LoVo (cell line): ENCODE measurements at regions not wholly inside any gene's neighbourhood (a gene's known extent, or its start where the extent isn't known, plus 50 kb on each side); places are given as distances from the start of the nearest gene placed in this dataset.
"Not testable (repeated sequence)": the region's sequence is repeated elsewhere in the genome, so short reads cannot be mapped to it uniquely, and the experiment has no call there.

ENCODE experiments used
- DNase-seq: peaks from one replicate; pipeline ENCODE4 v3.0.0-alpha.2; 2016; ENCODE audit warnings: low spot score

DNA sequence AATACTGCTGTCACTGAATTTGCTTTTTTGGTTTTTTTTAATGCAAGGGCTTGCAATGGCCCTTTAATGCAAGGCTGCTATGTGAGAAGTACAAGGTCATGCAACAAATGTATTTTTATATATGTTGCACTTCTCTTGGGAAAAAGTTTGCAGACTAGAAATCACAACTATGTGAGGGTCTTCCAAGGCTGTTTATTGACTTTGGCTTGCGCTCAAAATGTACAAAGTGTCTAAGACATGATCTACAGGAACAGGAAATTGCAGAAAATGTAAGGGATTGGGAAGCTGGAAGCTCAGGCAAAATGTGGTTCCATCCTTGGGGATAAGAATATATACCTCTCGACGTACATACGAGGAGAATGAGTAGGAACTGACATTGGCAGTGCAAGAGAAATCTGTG lies 92.2 kb upstream of the F13A1 start:
- DNase-seq: no peak

DNA sequence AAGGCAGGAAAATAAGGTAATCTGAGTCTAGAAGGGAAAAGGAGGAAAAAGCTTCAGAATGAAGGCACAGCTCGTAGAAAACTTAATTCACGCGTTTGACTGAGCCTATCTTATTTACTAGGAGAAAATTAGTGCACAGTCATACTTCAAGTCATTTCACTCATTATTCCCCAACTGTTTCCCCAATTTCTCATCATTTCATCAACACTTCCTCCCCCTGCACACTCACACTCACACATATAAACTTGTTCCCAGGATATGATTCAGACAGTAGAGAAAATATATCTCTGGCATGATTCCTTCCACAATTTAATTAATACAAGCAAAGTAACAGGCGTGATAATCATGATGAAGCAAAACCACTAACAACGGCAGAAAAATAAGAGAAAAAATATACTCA lies 94.5 kb upstream of the F13A1 start:
- DNase-seq: no peak

DNA sequence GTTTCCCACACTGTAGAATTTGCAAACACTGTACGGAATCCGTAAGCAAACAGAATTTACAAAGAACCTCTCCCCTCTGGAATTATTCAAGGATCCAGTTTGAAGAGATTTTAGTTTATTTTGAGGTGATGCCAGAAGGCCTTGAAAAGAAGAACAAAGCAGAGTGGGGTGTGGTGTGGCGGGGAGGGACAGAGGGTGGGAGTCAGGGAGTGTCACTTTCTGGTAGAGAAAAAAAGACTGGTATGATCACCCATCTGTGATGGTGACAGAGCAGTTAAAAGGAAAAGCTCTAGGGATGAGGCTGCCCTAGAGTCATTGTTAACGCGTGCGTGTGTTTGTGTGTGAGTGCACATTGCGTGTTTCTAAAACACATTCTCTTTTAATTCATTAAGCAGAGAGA lies 97.0 kb upstream of the F13A1 start:
- DNase-seq: no peak

DNA sequence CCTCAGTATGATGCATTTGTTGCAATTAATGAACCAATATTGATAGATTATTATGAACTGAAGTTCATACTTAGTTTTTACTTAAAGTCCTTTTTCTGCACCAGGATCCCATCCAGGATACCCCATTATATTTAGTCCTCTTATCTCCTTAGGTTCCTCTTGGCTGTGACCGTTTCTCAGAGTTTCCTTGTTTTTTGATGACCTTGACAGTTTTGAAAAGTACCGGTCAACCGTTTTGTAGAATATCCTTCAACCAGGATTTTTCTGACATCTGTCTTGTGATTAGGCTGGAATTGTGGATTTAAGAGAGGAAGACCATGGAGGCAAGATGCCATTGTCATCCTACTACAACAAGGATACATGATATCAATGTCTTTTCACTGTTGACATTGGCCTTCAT lies 98.0 kb upstream of the F13A1 start:
- no peak for DNase-seq

DNA sequence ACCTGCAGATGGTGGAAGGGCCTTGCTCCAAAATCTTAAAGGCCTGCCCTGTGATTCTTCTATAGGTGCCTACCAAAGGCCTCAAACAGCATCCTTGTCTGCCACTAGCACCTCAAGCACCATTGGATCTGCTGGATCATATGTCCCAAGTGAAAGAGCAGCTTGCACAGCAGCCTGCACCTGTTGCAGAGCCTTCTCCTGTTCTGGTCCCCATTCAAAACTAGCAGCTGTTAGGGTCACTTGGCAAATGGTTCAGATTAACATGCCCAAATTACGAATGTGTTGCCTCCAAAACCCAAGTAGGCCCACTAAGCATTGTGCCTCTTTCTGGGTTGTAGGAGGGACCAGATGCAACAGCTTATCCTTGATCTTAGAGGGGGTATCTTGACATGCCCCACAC lies 99.6 kb upstream of the F13A1 start:
- no peak for DNase-seq

DNA sequence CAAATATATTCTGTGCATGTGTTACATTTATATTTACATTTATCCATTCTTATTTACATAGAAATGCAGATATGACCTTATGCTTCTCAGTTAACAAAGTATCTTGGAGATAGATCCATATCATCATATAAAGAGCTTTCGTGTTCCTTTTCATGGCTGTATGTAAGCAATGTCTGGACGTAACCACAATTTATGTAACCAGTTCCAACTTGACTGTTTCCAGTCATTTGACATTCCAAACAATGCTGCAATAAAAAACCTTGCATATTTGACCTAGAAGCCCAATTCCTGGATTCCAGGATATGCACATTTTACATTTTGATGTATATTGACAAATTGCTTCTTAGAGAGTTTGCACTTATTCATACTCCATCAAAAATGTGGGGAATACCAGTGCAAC lies 113.7 kb upstream of the F13A1 start:
- no peak for DNase-seq

DNA sequence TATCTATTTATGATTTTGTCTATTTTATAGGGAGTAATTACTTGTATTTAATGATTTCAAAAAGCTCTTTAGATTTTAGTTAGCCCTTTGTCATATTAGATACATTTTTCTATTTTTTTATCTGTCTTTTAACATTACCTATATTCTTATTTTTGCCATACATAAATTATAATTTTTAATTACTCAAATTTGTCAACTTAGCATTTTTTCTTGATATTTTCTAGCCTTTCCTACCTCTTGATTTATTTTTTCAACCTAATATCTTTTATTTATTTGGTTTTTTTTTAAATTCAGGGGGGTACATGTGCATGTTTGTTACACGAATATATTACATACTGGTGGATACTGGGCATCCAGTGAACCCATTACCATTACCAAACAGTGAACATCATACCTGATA lies 114.3 kb upstream of the F13A1 start:
- no peak for DNase-seq

DNA sequence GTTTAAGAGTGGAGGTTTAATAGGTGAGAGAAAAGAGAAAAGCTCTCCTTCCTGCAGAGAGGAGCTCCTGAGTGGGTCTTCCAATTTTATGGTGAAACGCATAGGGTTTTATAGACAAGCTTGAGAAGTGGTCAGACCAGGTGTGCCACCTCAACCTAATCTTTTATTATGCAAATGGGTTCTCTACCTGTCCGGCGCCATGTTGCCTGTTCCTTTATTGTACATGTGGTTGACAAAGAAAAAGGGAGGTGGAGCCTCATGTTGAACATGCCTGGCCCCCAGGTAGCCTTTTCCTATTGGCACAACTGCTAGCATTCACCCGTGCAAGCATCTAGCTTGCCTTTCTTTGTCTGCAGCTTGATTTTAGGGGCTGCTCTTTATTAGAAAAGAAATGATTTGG lies 115.9 kb upstream of the F13A1 start:
- no peak for DNase-seq

DNA sequence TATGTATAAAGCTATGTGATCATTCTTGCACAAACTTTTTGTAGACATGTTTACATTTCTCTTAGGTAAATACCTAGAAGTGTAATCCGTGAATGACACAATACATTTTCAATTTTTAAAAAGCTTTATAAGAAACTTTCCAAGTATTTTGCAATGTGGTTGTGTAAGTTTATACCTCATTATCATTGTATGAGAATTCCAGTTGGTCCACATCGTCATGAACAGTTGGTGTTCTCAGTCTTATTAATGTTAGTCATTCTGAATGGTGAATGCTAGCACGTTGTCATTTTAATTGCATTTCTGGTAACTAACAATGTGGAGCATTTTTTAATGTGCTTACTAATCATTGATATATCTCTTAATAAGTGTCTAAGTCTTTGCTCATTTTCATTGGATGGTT lies 116.5 kb upstream of the F13A1 start:
- DNase-seq: no peak

DNA sequence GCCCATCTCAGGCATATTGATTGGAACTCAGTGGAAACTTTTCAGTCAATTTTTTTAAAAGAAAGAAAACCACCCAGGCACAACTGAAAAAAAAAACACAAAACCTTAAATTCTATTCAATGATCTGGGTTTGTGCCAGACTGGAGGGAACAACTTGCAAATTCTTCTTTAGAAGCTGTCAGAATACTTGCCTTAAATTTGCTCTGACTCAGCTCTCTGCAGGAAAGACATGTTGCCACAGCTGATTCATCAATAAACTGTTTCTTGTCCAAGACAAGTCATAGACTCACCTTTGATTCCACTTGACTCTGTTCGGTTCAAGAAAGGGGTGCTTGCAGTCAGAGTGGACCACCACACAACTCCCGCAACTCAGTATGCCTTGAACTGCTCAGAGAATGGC lies 117.8 kb upstream of the F13A1 start:
- DNase-seq: no peak

DNA sequence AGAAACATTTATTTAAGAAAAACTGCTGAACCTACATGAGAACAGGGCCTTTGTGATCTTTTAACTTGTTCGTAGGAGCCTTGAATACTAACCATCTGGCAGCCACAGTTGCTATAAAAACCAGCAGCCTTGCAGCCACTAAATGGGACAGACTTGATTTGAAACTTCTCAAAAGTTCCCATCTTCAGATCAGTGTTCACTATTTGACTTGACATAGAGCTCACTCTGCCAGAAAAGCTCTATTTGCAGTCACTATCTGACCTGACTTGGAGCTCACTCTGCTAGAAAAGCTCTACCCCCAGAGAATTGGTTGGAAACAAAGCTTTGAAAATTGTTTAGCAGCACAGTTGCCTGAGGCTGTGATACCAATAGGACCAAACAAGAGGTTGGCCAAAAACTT lies 119.3 kb upstream of the F13A1 start:
- DNase-seq: no peak

DNA sequence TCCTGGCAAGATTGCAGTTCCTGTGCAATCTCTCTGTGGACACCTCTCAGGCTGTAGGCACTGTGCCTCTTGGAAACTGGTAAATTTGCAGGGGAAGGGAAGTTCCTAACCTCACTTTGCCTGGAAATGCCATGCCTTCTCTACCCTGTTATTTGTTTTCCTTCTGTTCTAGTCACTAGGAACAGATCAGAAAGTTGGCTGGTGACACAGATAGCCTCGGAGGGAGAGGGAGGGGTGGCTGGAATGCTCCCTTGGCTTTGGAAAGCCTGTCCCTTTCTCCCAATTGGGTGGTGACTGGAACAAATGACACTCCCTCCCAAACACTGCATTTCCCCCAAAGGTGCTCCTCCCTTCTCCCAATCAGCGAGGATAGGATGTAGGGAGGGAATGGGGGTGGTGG lies 131.5 kb upstream of the F13A1 start:
- DNase-seq: no peak

DNA sequence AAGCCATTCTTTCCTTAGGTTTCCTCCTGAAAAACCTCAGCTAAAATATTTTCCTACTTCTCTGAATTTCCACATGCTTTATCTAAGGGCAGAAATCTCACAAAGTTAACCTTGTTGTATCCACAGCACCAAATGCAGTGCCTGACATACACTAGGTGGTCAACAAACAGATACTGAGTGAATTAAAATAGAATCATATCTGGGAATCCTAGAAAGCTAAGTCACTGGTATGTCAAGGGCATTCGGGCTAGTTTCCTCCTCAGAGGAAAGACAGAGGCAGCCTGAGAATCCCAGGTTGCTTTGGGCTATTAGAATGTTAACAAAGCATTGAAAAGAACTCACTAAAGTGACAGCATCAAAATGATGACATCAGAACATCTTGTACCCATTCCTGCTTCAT lies 132.7 kb upstream of the F13A1 start:
- DNase-seq: no peak

DNA sequence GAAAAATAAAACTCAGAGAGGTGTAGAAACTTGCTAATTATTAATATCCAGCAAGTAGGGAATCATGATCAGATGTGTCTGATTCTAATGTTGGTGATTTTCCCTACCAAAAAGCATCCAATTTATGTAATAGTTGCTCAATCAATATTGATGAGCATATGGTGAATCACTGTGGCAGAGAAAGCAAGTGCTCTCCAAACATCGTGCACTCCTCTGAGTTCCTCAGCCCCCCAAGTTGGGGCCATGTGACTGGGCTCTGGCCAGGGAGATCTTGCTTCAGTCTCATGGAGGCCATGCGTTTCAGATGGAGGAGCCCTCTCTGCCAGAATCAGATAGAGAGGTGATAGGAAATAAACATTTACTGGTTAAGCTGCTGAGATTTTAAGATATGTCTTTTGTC lies 133.2 kb upstream of the LY86 start:
- DNase-seq: no peak

DNA sequence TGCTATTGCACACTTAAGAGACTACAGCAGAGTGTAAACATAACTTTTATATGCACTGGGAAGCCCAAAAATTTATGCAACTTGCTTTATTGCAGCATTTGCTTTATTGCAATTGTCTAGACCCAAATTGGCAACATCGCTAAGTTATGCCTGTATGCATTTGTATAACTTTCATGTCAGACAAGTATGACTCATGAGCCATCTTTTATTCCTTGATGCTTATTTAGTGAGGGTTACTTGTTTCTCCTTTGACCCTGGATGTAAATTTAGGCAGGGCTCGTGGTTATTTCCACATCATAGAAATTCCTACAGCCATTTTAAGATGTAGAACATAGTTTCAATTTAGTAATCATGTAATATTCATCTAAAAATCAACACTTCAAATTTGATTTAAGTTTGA lies 130.3 kb upstream of the LY86 start:
- no peak for DNase-seq

DNA sequence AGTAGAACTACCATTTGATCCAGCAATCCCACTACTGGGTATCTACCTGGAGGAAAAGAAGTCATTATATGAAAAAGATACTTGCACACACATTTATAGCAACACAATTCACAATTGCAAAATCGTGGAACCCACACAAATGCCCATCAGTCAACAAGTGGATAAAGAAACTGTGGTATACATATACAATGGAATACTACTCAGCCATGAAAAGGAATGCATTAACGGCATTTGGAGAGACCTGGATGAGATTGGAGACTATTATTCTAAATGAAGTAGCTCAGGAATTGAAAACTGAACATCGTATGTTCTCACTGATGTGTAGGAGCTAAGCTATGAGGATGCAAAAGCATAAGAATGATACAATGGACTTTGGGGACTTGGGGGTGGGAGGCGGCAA lies 128.6 kb upstream of the LY86 start:
- DNase-seq: not testable (repeated sequence)

DNA sequence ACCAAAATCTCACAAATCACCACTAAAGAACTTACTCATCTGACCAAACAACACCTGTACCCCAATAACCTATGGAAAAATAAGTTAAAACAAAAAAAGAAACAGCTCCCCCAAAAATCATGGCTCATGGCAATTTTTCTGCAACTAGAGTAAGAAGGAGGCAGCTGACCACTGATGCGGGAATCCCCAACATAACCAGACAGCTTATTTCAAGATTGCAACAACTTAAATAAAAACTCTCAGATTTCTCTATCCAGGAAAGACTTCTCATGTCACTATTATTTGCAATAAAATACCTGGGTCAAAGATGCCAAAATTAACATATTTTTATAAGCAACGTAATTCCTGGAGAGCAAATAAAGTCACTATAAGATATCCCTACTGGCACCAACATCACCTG lies 128.1 kb upstream of the LY86 start:
- DNase-seq: no peak

DNA sequence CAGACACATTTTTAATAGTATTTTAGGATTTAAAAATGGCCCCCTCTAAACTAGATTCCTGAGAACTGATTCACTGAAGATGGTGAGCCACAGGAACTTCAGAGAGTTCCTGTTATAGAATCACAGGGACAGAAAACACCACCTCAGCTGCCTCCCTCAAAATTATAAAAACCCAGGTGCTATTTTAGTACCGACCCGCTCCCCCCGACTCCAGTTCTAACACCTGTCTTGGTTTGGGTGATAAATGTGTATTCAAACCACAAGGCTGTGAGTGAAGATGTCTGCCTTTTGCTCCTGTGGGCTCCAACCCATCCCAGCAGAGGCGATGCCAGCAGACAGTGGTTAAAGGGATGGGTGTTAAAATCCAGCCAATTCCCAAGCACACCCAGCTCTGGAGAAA lies 127.4 kb upstream of the LY86 start:
- no peak for DNase-seq

DNA sequence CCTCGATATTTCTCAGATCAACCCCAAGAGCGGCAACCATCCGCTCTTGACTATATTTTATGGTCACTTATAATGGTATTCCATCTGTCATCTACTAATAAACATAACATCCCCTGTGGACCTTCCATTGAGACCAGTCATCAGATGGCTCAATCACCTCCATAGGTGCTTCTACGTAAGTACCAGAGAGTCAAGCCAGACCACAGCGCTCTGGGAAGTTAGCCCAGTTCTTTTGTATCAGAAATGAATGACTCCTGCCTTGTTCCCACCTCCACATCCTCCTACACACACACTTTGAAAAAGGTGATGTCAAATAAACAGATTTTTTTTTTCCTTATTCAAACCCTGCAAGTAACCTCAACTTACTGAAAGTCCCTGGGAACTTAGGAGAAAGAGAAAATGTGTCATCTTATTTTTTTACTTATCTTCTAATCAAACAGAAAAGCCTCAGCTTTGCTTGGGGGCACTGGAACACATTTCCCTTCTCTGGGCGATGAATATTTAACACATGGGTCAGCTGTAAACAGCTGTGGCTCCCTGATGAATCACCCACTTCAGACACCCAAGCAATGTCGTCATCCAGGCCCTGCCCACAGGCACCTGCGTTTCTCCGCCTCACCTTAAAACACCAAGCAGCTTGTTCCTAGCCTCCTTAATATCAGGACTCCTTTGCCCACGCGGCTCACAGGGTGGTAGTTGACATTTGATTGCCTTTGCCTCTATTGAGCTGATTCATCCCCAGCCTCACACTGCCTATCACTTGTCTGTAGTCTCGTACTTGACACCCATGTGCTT lies 121.4 kb upstream of the LY86 start:
- DNase-seq: peak; percentile 41

DNA sequence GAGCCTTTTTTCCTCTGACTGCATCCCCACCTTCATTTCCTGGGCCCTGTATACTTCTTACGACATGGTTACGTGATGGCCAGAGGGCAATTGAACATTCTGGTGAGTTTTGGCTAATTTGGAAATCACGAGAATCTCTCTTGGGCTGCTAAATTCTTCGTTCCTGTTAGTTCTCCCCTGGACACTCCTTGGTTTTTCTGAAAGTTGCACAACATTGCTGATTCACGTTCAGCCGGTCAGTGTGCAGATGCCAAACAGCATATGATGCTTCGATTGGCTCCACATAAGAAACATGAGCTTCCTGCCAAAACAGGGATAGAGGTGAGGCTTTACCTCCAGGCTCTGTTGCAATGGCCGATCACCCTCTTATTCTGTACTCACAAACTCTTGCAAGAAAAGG lies 119.4 kb upstream of the LY86 start:
- no peak for DNase-seq

DNA sequence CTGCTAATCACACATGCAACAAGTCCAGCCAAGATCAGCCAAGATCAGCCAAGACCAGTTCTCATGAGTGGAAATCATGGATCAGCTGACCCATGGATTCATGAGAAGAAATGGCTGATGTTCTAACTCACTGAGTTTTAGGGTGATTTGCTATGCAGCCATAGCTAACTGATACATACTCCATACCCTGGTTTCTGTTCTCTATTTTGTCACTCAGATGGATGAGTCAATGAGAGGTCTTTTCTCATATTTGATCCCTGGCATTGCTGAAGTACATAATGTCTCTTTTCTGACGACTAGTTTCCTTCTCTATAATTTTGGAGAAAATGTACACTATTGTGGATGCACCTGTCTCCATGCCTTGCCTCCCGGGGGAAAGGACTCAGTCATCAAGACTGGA lies 118.4 kb upstream of the LY86 start:
- no peak for DNase-seq

DNA sequence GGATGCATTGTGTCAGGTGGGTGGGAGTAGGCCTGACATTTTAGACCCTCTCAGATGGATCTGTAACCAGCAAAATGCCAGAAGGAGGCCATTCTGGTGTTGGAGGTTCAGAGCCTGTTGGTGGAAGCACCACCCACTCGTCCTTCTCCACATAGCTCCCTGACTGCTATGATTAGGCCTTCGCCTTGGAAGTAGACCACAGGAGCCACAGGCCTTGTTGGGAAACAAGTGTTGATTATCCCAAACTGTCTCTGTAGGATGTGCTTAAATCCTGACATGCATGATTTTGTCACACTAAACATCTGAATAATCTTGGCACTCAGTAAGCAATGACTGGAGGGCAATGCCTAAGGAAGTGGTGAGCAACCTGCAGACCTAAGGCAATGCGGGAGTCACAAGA lies 117.2 kb upstream of the LY86 start:
- no peak for DNase-seq

DNA sequence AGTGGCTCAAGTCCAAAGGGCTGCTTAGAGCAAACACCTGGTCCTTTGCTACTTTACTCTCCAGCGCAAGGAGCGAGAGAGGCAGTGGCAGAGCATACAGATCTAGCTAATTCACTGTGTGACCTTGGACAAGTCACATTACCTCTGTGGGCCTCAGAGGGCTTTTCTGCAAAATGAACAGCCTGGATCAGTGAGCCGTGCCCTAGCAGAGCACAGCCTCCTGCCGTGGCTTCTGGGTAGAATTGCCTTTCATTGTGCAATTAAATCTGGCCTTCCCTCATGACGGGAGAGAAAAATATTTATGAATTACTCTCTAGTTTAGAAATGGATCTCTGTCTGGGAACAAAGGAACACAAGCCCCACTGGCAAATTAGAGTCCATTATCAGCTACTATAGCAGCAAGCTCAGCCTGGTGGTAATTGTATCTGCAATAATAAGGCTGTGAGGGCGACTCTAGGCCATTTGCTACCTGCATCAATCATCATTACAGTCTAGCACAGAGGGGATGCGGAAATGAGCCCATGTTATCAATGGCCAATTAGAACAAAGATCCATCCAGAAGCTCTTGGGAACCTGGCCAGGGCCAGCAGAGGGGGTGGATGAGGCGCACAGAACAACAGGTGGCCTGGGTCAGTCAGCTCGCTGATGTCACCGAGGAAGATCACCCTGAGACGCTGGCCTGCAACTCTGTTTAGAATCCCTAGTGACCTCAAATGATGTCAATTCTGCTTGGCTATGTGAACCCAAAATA lies 114.2 kb upstream of the LY86 start:
- DNase-seq: no peak

DNA sequence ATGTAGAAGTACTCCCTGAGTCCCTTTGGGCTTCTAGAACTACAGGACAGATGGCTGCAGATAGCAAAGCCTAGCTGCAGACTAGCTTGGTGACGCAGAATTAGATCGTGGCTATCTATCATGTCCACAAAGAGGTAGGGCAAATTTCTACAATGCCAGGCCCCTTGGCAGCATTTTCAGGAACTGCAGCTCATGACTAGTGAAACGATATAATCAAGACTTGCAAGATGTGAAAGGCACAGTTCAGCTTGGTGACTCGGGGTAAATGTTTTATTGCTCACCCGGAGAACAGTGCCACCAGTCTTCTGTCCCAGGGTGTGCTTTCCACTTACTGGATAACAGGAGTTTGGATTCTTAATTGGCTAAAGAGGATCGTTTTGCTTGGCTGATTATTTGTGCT lies 108.7 kb upstream of the LY86 start:
- DNase-seq: no peak
